OCI-LY1 (cell line): ENCODE measurements at regions not wholly inside any gene's neighbourhood (a gene's known extent, or its start where the extent isn't known, plus 50 kb on each side); places are given as distances from the start of the nearest gene placed in this dataset.

ENCODE experiments used
- H2AFZ ChIP-seq: fragments of 200-600 bp; sonication (generic), shearing (Covaris generic); 2 replicates; pipeline ENCODE4 v1.6.0; 2014; ENCODE audit warnings: antibody characterized with exemption, mild to moderate bottlenecking, low read length
- H3F3A ChIP-seq: fragments of 200-600 bp; sonication (generic), shearing (Covaris generic); 2 replicates; pipeline ENCODE4 v1.6.0; 2014; ENCODE audit warnings: mild to moderate bottlenecking, antibody characterized with exemption, low read length, moderate library complexity; ENCODE audit not compliant: insufficient read depth
- H3K27ac ChIP-seq: fragments of 200-600 bp; sonication (generic); 2 replicates; pipeline ENCODE4 v1.5.1; 2014; ENCODE audit warnings: low read length, mixed run types, mild to moderate bottlenecking, low read depth; ENCODE audit not compliant: poor library complexity, severe bottlenecking
- H3K27me3 ChIP-seq: fragments of 200-600 bp; sonication (generic); 2 replicates; pipeline ENCODE4 v1.6.0; 2014; ENCODE audit warnings: antibody characterized with exemption, mild to moderate bottlenecking, low read length, moderate library complexity; ENCODE audit not compliant: insufficient read depth
- H3K36me3 ChIP-seq: fragments of 200-600 bp; sonication (generic); 2 replicates; pipeline ENCODE4 v1.6.1; 2014; ENCODE audit warnings: mild to moderate bottlenecking, antibody characterized with exemption, low read length, moderate library complexity, mixed read lengths; ENCODE audit not compliant: insufficient read depth
- H3K4me1 ChIP-seq: fragments of 200-600 bp; sonication (generic); 2 replicates; pipeline ENCODE4 v1.5.1; 2014; ENCODE audit warnings: mild to moderate bottlenecking, low read length, moderate library complexity; ENCODE audit not compliant: insufficient read depth, severe bottlenecking
- H3K4me2 ChIP-seq: fragments of 200-600 bp; sonication (generic), shearing (Covaris generic); 2 replicates; pipeline ENCODE4 v1.6.1; 2014; ENCODE audit warnings: low read length
- H3K4me3 ChIP-seq: fragments of 200-600 bp; sonication (generic); 2 replicates; pipeline ENCODE4 v1.5.1; 2014; ENCODE audit warnings: low read length, low read depth, mild to moderate bottlenecking, mixed read lengths; ENCODE audit not compliant: poor library complexity, severe bottlenecking
- H3K79me2 ChIP-seq: fragments of 200-600 bp; shearing (Covaris generic); 2 replicates; pipeline ENCODE4 v1.6.1; 2016; ENCODE audit warnings: mixed run types, low read length, mixed read lengths; ENCODE audit not compliant: insufficient read depth
- H3K9ac ChIP-seq: fragments of 200-600 bp; sonication (generic), shearing (Covaris generic); 2 replicates; pipeline ENCODE4 v1.6.1; 2014; ENCODE audit warnings: mild to moderate bottlenecking, low read length, mixed read lengths
- H3K9me2 ChIP-seq: fragments of 200-600 bp; sonication (generic), shearing (Covaris generic); 2 replicates; pipeline ENCODE4 v1.6.1; 2014; ENCODE audit warnings: low read depth, mild to moderate bottlenecking, low read length, mixed read lengths
- H3K9me3 ChIP-seq: fragments of 200-600 bp; shearing (Covaris generic); 2 replicates; pipeline ENCODE4 v1.6.1; 2014; ENCODE audit warnings: low read length, mixed read lengths
- H4K20me1 ChIP-seq: fragments of 200-600 bp; sonication (generic), shearing (Covaris generic); 2 replicates; pipeline ENCODE4 v1.6.0; 2016; ENCODE audit warnings: mild to moderate bottlenecking, low read length; ENCODE audit not compliant: insufficient read depth
- CTCF ChIP-seq: fragments of 200-600 bp; sonication (generic), shearing (Covaris generic); IDR thresholded peaks from 2 replicates; pipeline ENCODE4 v1.5.1; 2017; ENCODE audit warnings: mild to moderate bottlenecking, antibody characterized with exemption, low read length, moderate library complexity, mixed read lengths
- EZH2 ChIP-seq: fragments of 200-600 bp; sonication (generic), shearing (Covaris generic); IDR thresholded peaks from 2 replicates; pipeline ENCODE4 v1.8.0; 2017; ENCODE audit warnings: borderline replicate concordance, mixed run types, mild to moderate bottlenecking, antibody characterized with exemption, low read length, moderate library complexity, mixed read lengths

- Histone ChIP-seq H3K4me1 (no peaks in the 10 kb centered on the region), H3K9me3 (no peaks in the 10 kb centered on the region), H4K20me1 (no peaks in the 10 kb centered on the region), H3K4me3 (no peak overlapping the region), H3K27me3 (no peaks in the 10 kb centered on the region), H3K9ac (no peak overlapping the region), H3K79me2 (no peaks in the 10 kb centered on the region), H3K4me2 (no peak overlapping the region), H3K36me3 (no peaks in the 10 kb centered on the region), H2AFZ (no peak overlapping the region), H3K27ac (no peak overlapping the region), H3F3A (no peaks in the 10 kb centered on the region), H3K9me2 (no peaks in the 10 kb centered on the region)
- TF ChIP-seq EZH2 (no peak), CTCF (no peak)
These were observed 145.9 kb upstream of the ITGB1 start for GRCh38 chr10:33103863-33104379.

DNA sequence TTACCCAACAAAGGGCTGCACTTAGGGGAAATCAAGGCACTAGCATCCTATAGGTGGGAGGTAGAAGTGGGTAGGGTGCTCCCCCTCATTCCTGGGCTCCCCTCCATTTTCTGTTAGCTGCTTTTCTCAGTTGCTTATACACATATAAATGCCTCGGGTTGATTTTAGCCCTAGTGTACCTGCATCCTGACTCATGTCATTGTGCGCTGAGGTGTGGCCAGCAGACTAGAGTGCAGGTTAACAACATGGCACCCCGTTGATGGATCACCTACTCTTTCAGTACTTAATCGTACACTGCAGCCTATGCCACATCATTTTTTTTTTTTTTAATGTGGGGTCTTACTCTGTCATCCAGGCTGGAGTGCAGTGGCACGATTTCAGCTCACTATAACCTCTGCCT is 144.0 kb upstream of the ITGB1 start:
- no peaks in the 10 kb centered on the region for H3F3A ChIP-seq
- no peaks in the 10 kb centered on the region for H3K79me2 ChIP-seq
- no peak overlapping the region for H3K4me2 ChIP-seq
- H3K9ac ChIP-seq: no peak overlapping the region
- no peak overlapping the region for H3K4me3 ChIP-seq
- H3K4me1 ChIP-seq: no peaks in the 10 kb centered on the region
- H4K20me1 ChIP-seq: no peaks in the 10 kb centered on the region
- no peaks in the 10 kb centered on the region for H3K36me3 ChIP-seq
- H3K9me3 ChIP-seq: no peaks in the 10 kb centered on the region
- H3K27ac ChIP-seq: no peak overlapping the region
- TF ChIP-seq CTCF (no peak), EZH2 (no peak)
- no peak overlapping the region for H2AFZ ChIP-seq
- H3K27me3 ChIP-seq: no peaks in the 10 kb centered on the region
- no peaks in the 10 kb centered on the region for H3K9me2 ChIP-seq

GRCh38 chr10:33101392-33101787 is 143.4 kb upstream of the ITGB1 start:
- Histone ChIP-seq H3K4me3 (no peak overlapping the region), H3K9me2 (no peaks in the 10 kb centered on the region), H3K27me3 (no peaks in the 10 kb centered on the region), H2AFZ (no peak overlapping the region), H3K9me3 (no peaks in the 10 kb centered on the region), H3K36me3 (no peaks in the 10 kb centered on the region), H3K9ac (no peak overlapping the region), H3K27ac (no peak overlapping the region), H3K79me2 (no peaks in the 10 kb centered on the region), H3F3A (no peaks in the 10 kb centered on the region), H3K4me2 (no peak overlapping the region), H4K20me1 (no peaks in the 10 kb centered on the region), H3K4me1 (no peaks in the 10 kb centered on the region)
- no peak for TF ChIP-seq CTCF
